ENCODE measurements at regions not wholly inside any gene's neighbourhood (a gene's known extent, or its start where the extent isn't known, plus 50 kb on each side); places are given as distances from the start of the nearest gene placed in this dataset.
"Not testable (repeated sequence)": the region's sequence is repeated elsewhere in the genome, so short reads cannot be mapped to it uniquely, and the experiment has no call there.

DNA sequence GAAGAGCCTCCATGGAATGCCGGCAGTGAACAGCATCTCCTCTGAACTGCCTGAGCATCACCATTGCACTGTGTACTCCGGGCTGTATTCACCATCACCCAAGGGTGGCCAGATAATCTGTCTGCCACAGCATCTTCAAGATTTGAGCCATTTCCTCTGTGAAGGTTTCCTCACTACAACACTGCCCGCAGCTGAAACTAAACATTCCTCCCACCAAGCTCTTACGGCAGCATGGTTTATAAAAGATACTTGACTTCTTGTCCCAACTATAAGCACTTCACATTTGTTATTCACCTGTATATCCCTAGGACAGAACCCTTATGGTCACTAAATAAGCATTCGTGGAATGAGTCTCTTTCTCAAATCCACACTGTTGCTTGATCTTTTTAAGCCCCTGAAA is 125.9 kb downstream of the SST start:
- DNase-seq (ENCODE audit: low read depth in 2 of 3, low spot score in 2 of 3), result no peak

DNA sequence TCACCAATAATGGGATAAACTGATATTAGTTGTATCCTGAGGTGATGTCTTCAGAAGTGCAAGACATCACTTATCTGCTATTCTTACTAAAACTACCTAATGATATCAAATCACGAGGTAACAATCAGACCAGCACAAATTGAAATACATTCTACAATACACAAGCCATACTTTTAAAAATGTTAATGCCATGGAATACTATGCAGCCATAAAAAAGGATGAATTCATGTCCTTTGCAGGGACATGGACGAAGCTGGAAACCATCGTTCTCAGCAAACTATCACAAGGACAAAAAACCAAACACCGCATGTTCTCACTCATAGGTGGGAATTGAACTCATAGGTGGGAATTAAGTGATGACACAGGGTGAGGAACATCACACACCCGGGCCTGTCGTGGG is 129.3 kb downstream of the SST start:
- DNase-seq (ENCODE audit: low read depth in 2 of 3, low spot score in 2 of 3), result no peak

DNA sequence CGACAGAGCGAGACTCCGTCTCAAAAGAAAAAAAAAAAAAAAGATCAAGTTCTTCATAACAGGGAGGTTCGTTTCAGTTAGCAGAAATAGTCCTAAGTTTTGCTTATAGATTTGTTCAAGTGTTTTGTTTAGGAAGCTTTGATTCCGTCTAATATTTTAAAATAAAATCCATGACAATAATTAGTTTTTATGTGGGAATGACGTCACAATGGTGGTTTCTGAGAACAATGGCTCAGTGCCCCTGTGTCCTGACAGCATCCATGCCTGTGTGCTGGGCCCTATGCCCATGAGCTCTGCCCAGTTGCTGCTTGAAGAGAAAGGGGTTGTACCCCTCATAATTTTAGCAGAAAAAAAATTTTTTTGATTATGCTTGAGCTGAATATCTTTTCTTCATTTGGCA is 134.0 kb downstream of the SST start:
- DNase-seq (ENCODE audit: low read depth in 2 of 3, low spot score in 2 of 3), result no peak

DNA sequence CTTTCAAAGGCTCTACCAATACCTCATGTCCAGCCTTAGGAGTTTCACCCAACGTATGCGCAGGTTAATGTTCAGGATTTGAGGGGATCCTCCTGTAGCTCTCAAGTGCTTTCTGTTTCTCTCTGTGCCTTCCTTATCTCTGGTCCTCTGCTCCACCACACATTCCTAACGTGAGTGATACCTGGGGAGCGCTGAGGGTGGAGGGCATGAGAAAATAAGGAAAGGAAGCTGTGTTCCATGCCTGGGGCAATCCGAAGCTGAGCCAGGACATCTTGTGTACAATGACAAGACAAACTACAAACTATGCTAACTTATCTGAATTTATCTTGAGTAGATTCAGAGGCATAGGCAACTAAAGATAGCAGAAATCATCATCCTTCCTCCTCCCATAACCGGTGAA is 136.4 kb downstream of the SST start:
- DNase-seq (ENCODE audit: low read depth in 2 of 3, low spot score in 2 of 3), result no peak

DNA sequence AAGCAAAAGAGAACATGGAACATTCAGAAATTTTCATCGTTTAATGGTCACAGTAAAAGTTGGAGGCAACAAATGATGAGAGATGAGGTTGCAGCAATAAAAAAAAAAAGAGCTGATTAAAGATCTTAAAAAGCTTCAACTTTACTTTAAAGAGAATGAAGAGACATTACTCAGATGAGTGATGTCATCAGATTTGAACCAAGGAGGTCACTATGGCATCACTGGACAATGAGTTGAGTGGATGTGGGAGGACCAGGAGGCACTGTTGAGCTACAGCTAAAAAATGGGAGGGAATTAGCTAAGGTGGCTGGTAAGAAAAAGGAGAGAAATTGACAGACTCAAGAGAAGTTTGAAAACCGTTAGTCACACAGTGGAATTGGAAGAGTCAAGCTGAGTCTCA is 138.4 kb downstream of the SST start:
- no peak for DNase-seq (ENCODE audit: low read depth in 2 of 3, low spot score in 2 of 3)

DNA sequence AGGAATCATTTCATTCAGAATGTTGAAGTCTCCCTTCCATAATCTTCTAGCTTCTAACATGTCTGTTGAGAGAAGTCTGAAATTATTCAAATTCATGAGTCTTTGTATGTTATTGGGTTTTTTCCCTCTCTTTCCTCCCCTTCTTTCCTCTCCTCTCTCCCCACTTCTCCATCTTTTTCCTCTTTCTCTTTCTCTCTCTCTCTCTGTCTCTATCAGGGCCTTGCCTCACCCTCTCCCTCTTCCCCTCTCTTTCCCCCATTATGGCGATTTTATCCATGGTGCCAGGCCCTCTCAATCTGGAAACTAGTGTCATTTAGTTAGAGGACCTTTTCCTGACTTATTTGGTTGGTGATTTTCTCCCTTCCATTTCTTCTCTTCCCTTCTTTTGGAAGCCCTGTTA is 147.3 kb downstream of the SST start:
- no peak for DNase-seq (ENCODE audit: low read depth in 2 of 3, low spot score in 2 of 3)

DNA sequence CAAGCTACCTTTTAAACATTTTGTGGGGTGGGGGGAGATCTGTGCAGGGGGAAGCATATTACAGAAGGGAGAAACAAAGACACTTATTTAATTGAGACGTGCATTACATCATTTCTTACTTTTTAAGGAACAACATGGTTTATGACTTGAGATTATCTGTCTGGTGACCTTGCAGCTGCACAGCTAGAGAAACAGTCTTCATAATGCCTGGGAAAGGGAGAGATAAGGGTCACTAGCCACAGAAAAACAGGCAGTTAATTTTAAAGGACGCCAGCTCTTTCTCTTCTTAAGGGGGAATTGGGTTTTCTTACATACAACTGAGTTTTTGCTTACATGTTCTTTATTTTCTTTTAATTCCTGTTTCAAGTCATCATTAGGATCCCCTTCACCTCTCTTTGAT is 147.9 kb downstream of the SST start:
- DNase-seq (ENCODE audit: low read depth in 2 of 3, low spot score in 2 of 3), result peak in 2 of 3 donors; percentile 24 to 51

DNA sequence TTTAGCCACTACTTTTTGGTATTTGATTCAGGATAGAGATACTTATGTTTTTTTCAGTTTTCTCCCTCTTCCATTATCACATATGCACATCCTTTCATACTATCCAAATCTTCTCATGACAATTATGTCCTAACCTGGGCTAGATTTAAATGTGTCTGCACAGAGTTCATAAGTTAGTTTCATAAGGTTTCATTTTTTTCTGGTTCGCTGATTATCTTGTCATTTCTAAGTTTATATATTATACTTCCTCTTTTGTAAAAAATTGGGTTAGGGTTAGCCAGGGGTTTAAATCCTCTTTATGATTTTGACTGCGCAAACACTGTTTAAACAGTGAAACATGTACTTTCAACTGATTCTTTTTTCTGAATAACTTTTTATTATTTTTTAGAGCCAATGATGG is 148.6 kb downstream of the SST start:
- peak in 1 of 3 donors; percentile 6 for DNase-seq (ENCODE audit: low read depth in 2 of 3, low spot score in 2 of 3)

DNA sequence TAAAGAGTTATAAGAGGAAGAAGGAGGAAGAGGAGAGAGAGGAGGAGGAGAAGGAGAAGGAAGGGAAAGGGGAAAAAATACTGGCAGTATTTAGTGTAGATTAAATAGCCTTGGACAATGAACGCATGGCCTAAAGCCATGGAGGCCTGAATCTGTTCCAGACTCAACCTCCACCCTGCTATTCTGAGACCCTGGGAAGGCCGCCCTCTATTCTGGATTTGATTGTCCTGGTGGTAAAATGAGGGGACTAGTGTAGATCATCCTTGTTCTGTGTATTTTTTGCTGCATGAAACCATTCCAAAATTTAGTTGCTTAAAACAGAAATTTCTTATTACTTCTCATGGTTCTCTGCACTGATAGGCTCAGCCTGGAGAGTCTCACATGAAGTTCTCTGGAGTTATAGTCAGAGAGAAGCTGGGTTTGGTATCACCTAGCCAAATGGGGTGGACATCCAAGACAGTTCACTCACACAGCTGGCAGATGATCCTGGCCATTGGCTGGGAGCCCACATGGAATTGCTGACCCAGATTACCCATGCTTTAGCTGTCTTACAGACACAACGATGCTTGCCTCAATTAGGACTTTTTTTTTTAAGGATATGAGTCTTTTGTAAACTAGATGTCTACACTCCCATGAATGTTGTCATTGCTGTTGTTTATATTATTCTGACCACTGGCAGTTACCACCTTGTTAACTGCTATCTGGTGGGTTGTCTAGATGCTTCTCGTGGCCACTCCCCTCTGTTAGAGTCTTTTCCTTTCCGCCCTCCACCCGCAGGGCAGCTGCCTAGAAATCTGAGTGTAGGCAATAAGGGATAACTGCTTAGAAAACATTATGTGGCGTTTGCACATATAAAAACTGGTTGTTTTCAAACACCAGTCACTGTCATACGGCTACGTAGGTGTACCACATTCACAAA is 149.9 kb downstream of the SST start:
- DNase-seq (ENCODE audit: low read depth in 2 of 3, low spot score in 2 of 3), result no peak

DNA sequence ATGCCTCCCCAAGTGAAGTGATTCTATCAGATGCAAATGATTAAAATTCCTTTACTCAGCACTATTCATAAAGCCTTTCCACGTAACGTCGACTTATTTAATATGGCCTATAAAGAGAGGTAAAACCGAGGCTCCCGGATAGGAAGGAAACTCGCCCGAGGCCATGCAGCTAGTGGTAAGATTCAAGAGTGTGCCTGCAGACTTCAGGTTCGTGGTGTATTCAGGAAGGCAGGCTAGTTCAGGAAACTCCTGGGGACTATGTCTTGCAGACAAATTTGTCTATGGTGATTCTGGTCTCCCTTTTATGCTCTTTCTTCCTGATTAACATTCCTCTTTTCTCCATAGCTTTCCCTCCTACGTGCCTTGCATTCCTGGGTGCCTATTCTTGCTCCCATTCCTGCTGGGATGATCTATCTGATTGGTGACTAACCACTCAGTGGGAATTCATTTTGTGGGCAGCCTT is 150.7 kb downstream of the SST start:
- no peak for DNase-seq (ENCODE audit: low read depth in 2 of 3, low spot score in 2 of 3)

DNA sequence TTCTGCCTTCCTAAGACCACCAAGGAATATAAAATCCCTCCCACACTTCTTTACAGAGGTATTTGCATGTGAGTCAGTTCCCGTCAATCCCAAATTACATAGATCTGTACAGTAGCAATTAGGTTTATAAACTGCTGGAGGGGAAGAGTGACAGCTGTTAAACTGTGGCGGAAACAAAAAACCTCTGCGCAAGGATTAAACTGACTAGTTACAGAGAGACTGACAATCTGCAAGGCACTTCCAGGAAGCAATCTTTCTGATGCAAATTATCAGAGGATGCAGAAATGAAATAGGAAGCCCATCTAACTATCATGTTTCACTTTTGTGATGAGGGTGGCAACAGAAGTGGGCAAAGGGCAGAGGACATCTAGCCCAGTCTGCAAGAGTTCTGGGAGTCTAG is 150.4 kb downstream of the RTP4 start:
- no peak for DNase-seq (ENCODE audit: low read depth in 2 of 3, low spot score in 2 of 3)

DNA sequence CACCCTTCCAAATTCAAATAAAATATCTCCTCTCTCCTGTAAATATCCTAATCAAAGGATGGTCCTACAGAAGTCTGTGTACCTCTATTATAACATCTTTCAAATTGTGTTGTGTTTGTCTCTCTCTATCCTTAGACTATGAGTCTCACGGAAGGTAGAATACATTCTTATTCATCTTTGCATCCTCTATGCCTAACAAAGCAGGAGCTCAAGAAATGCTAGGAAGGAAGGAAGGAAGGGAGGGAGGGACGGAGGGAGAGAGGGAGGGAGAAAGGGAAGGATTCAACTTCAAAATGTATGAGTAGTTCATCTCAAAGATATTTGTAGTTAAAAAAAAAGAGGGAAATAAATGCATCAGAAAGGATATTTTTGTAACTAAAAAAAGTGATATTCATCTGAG is 150.0 kb downstream of the RTP4 start:
- no peak for DNase-seq (ENCODE audit: low read depth in 2 of 3, low spot score in 2 of 3)

DNA sequence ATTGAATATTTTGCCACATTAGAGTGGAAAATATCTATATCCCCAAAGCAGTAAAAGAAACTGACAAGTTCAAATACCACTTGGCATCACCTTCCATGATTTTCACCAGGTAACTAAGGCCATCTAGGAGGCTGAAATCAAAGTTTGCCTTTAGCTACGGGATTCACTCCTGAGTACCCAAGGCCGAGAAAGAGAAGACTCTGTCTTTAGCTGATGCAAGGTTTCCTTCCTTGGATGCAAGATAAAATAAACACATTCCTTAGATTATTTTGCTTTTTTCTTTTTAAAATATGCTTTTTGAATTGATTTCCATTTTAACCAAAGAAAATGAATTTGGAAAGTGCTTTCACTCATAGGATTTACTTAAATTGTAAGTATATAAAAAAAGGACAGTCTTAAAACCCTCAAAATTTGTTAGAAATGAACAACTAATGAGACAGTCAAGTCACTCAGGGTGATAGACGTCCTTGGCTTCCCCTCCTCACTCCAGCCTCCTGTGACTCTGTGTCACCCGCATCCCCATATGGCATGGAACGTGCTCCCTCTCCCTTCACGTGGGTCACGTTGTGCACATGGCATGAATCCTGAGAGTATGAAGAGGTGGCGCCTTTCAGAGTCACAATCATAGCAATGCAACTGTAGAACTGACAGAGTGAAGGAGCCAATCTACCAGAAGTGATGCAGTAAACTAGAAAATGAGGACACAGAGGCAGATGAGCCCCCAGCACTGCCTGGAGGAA is 148.4 kb downstream of the RTP4 start:
- no peak for DNase-seq (ENCODE audit: low read depth in 2 of 3, low spot score in 2 of 3)

DNA sequence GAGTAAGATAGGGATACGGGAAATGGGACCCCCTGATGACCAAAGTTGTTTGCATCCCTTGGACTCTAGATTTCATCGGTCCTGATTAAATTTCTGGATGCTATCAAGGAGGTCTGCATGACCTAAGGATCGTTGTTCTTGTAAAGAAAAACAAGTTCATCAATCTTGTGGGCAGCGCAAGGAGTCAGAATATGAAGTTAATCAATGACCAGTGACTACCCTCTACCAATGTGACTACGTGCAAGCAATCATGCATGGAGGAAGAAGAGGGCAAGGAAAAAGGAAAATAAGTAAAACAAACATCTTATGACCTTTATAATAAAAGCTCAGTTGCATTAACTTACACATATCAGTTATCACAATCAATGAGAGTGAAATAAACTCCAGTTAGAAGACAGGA is 139.7 kb downstream of the RTP4 start:
- DNase-seq (ENCODE audit: low read depth in 2 of 3, low spot score in 2 of 3), result no peak

DNA sequence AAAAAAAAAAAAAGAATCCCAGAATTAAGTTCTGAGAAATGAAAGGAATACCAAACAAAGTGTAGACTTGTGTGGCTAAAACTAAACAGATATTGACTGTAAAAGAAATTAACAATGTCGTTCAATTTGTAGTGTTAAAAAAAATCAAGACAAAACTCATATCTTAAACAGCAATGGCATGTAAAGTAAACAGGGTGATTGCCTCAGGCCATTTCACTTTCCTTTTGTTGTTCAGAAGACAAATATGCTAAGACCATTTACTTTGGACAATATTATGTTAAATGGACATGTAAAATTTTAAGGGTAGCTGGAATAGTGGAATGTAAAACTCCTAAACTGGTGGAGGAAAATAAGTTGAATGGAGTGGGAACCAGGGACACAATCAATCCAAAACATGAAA is 139.1 kb downstream of the RTP4 start:
- DNase-seq (ENCODE audit: low read depth in 2 of 3, low spot score in 2 of 3), result no peak

DNA sequence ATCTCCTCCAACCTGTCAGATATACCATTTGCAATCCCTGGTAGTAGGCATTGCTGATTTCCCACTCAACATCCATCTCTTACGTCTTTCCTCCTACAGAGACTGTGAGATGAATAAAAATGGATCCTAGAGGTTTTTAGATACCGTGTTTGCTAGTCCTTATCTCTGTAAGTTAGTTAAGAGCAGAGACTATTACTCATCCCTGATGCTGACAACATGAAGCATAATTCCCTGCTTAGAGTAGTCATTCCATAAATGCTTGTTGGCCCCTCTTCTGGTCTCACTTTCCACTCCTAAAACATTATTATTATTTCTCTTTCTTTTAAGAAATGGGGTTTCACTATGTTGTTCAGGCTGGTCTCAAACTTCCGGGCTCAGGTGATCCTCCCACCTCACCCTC is 136.2 kb downstream of the RTP4 start:
- DNase-seq (ENCODE audit: low read depth in 2 of 3, low spot score in 2 of 3), result no peak

DNA sequence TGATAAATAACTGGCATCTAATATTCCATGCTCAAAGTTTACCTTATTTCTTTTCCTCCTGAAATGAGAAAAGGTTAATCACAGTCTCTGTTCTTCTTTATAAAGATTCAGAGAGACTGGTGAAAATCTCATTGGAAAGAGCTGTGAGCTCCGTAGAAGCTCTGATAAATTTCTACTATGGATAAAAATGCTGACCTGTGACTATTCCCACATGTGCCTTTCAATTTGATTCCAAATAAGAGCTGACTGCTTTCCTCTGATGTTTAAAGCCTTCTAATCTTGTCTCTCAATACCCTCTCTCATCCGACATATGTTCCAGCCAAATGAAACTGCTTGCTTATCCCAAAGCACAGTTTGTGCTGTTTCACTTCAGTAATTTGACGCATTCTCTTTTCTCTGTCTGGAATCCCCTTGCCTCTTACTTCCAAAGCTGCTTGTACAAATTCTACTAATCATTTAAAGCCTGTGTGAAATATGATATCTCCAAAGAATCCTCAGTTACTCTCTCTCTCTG is 130.1 kb downstream of the RTP4 start:
- no peak for DNase-seq (ENCODE audit: low read depth in 2 of 3, low spot score in 2 of 3)

DNA sequence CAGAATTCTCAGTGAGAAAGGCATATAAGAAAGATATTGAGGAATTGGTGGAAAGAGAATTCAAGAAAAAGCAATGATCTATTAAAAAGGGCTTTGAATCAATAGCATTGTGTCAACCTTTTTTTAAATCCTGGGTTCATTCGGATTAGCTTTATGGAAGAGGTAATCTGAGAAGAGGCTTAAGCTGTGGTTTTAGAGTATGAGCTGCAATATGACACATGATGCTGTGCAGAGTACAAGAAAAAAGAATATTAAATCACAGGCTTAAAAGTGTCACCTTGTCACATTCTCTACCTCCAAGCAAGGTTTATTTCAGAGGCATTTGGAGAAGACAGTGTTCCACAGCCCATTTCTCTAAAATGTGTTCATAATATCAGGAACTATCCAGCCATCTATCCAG is 128.9 kb downstream of the RTP4 start:
- no peak for DNase-seq (ENCODE audit: low read depth in 2 of 3, low spot score in 2 of 3)

DNA sequence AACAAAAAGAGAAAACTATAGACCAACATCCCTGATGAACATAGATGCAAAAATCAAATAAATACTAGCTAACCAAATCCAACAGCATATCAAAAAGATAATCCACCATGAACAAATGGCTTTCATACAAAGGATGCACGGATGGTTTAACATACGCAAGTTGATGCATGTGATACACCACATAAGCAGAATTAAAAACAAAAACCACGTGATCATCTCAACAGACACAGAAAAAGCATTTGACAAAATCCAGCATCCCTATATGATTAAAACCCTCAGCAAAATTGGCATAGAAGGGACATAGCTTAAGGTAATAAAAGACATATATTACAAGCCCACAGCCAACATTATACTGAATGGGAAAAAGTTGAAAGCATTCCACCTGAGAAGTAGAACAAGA is 125.9 kb downstream of the RTP4 start:
- DNase-seq (ENCODE audit: low read depth in 2 of 3, low spot score in 2 of 3), result not testable (repeated sequence)

DNA sequence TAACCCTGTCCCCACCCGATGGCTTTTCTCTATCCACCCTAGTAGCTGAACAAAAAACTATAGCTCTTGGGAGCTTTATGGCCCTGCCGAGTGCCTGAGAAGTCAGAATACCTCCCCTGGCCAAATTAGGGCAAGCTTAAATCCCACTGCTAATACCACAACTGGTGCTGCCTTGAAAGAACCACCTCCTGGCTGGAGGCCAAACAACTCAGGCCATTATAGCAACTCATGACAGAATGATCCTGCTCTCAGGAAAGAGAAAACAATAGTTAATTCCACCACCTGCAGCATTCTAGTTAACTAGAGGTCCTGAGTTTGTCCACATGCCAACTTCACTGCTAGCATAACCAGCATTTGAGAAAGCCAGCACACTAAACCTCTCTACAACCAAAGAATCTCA is 123.2 kb downstream of the RTP4 start:
- DNase-seq (ENCODE audit: low read depth in 2 of 3, low spot score in 2 of 3), result no peak

DNA sequence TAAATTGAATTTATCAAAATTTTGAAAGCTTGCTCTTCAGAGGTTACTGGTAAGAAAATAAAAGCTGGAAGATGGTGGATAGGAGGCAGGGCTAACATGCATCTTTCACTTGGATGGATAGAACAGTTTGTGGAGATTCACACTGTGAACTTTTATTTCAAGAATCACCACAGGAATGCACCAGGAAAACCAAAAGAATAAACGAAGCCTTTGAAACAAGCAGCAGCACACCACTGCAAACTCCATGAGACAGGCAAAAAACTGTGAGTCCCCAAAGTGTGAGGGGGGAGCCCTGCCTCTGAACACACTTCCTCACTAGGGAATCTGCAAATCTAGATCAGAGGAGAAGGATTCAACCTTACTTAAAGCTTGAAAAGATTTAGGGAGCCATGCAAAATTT is 122.2 kb downstream of the RTP4 start:
- DNase-seq (ENCODE audit: low read depth in 2 of 3, low spot score in 2 of 3), result no peak
